Inferior parietal cortex (tissue), 1 donor: ENCODE measurements at regions not wholly inside any gene's neighbourhood (a gene's known extent, or its start where the extent isn't known, plus 50 kb on each side); places are given as distances from the start of the nearest gene placed in this dataset.
"Not testable (repeated sequence)": the region's sequence is repeated elsewhere in the genome, so short reads cannot be mapped to it uniquely, and the experiment has no call there.

Source experiments
- DNase-seq: peaks from one replicate; pipeline ENCODE4 v3.0.0-alpha.2; 2016; ENCODE audit errors: extremely low spot score

GRCh38 chr12:29961231-29961630 is 177.5 kb upstream of the TMTC1 start:
- no peak for DNase-seq

DNA sequence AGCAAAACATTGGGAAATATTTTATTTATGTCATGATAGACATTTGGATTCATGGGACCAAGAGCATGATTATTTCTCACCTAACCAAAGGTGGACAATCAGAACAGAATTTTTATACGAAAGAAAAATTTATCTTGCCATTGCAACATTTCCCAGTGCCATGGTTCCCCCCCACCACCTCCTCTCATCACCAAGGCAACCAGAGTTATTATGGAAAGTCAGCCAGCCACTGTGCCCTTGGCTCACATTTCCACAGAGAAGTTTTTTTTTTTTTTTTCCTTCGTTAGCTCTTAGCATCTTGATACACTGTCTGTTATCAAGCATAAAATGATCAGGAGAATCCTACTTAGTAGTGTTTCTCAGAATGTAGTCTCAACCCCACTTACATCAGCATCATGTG is 176.4 kb upstream of the TMTC1 start:
- no peak for DNase-seq

GRCh38 chr12:29957835-29958234 is 174.1 kb upstream of the TMTC1 start:
- no peak for DNase-seq

GRCh38 chr12:29945904-29946303 is 162.2 kb upstream of the TMTC1 start:
- DNase-seq: no peak

DNA sequence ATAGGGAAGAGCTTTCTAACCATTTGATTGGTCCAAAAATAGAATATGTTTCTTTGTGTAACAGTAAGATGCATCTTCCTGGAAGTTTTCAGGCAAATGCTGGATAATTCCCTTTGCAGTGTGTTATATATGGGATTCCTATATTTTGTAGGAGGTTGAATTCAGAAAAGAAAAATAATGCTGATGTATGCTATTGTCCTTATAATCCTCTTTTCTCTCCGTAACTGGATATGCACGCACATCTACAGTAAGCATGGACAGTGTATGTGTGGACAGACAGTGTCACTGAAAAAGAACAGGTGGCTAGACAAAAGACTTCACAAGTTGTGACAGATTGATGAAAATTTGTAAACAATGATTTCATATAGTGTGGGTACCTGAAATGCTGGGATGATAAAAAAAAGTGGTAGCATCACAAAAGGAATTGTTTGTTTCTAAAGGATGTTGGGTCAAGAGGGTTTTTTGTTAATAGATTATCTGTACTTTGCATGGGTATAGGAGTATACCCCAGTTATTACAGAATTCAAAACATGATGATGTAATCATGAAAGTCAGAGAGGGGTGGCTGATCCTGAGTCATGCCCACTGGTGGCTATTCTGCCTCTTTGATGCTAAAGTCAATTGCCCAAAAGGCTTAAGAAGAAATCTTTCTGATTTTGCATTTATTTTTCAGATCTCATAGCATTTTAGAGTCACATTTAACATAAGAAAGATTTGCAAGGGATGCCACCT is 160.7 kb upstream of the TMTC1 start:
- no peak for DNase-seq

- no peak for DNase-seq
These were observed 159.9 kb upstream of the TMTC1 start for GRCh38 chr12:29943683-29944082.

- DNase-seq: no peak
These were observed 157.1 kb upstream of the TMTC1 start for GRCh38 chr12:29940811-29941210.

DNA sequence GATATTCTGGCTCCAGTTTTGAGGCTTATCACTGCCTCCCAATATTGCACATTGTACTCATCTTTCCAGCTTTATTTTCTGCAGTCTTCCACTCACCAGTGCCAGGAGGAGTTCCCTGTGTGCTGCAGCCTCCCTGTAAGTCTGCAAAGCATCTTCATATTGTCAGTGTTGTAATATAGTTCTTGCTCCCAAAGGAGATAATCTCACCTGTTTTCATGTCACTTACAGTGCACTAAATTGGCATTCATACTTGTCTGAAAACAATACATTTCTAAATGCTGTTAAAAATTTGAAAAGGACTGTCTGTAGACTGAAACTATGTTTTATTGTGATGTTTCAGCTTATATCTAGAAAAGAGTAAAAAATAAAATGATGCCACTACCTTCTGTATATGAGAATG is 146.8 kb upstream of the TMTC1 start:
- DNase-seq: no peak

GRCh38 chr12:29929295-29929694 is 145.6 kb upstream of the TMTC1 start:
- no peak for DNase-seq

DNA sequence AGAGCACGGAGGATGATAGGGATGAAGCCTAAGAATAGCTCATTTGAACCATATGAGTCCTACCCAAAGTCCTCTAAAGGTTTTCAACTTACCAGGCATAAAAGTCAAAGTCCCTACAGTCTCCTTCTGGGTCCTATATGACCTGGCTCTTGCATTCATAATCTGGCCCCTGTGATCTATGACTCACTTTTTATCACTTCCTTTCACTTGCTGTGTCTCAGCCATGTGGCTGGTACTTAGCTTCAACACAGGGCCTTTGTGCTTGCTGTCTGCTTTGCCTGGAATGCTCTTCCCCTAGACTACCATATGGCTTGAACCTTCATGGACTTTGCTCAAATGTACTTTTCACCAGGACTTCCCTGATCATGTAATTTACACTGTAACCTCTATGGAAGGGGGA is 137.6 kb upstream of the TMTC1 start:
- no peak for DNase-seq

DNA sequence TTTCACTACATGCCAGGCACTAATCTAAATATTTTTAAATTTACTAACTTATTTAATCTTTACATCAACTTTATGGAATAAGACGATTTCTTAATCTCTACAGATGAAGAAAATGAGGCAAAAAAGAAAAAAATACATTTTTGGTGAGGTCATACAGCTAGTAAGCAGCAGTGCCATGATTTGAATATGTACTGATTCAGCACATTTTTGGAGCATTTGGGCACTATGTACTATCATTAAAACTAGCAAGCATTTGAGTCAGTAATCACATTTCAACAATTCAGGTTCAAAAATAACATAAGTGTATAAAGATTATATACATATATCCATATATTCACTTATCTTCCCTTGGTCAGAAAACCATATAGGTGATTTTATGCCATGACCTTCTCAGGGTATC is 124.4 kb upstream of the TMTC1 start:
- DNase-seq: no peak

DNA sequence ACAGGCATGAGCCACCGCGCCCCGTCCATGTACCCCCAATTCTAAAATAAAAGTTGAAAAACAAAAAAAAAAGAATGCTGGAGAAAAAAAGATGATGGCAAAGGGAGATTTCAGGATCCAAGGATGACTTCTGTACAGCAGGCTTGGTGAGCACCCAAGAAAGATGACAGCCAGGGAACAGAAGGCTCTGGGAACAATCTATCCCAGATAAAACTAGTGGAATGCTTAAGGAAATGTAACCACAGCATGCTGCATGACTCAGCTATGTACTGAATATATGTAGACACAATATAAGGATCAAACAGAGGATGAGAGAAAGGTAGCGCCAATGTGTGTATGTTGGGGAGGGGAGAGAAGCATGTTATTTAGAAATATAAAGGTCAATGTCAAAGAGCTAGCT is 123.7 kb upstream of the TMTC1 start:
- peak; percentile 14 for DNase-seq

DNA sequence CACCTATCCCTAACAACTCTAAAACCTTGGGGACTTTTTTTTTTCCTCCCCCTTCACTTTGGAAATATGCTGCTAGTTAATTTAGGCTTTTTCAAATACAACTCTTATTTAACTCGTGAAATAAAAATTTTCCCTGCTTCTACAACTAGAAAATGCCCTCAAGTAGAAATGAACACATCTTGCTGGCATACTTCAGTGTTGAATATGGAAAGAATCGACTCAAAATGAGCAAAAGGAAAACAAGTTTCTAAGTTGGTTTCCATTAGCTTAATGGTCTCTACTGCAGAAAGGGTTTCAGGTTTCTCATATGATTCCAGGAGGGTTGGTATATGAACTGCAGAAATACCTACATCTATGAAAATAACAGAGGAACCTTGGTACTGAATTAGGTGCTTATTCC is 118.3 kb upstream of the TMTC1 start:
- DNase-seq: no peak

GRCh38 chr12:29901585-29901984 is 117.8 kb upstream of the TMTC1 start:
- DNase-seq: no peak

- DNase-seq: no peak
These were observed 115.6 kb upstream of the TMTC1 start for GRCh38 chr12:29899212-29899931.

GRCh38 chr12:29895966-29896365 is 112.2 kb upstream of the TMTC1 start:
- no peak for DNase-seq

DNA sequence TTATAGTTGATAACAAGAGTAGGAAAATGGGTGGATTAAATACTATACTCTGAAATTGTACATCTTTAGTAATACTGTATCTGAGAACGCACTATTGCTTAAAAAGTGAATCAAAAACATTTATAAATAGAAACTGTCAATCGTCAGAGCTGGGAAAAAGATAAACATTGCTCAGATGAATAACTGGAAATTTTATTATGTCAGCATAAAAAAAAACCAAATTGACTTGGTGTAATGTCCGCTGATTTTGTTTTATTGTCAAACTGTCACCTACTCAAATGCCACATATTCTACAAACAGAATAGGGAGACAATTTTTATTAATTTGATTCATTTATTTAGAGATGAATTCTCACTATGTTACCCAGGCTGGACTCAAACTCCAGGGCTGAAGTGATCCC is 109.3 kb upstream of the TMTC1 start:
- DNase-seq: no peak

DNA sequence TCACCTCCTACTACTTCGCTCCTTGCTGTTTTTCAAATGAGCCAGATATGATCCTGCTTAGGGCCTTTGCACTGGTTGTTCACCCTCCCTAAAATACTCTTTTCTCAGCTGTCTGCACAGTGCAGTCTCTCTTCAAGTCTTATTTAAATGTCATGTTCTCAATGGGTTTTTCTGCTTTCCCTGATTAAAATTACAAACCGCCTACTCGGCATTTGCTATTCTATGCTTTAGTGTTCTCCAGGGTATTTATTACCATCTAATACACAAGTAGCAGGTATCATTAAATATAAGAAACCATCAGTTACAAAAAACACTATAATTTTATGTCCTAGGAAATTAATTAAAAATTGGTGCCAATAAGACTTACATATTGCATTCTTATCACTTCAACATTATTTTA is 108.0 kb upstream of the TMTC1 start:
- no peak for DNase-seq

DNA sequence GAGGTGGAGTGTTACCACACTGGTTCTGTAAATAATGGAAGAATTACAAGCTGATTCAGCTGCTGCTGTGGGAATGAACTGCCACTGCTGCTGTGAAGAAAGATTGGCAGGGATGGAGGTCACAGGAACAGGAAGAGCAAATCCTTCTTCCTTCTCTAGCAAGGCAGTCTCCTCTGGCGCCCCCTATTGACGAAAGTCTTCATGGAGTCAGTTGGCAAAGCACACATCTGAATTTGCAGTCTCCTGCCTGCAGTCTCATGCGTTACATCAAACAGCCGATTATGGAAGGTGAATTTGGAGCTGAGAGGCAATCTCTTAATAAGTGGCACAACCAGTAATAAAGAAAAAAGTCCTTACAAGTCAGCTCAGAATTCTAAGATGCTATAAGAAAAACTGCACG is 106.0 kb upstream of the TMTC1 start:
- peak; percentile 25 for DNase-seq

DNA sequence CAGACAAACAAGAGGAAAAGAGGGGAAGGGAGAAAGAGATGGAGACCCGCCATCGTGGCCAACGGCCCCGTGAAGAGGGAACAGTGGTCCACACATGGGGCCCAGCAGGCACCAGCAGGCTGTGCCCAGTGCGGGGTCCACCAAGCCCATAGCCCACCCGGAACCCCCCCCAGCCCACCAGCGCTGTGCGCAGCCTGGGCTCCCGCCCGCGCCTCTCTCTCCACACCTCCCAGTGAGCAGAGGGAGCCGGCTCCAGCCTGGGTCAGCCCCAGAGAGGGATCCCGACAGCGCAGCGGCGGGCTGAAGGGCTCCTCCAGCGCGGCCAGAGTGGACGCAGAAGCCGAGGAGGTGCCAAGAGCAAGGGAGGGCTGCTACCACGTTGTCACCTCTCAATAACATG is 105.0 kb upstream of the TMTC1 start:
- no peak for DNase-seq

- DNase-seq: not testable (repeated sequence)
These were observed 101.2 kb upstream of the TMTC1 start for GRCh38 chr12:29884957-29885356.

GRCh38 chr12:29883941-29884554 is 100.3 kb upstream of the TMTC1 start:
- DNase-seq: peak; percentile 4

- peak; percentile 11 for DNase-seq
These were observed 99.8 kb upstream of the TMTC1 start for GRCh38 chr12:29883525-29883924.
